ENCODE measurements at regions not wholly inside any gene's neighbourhood (a gene's known extent, or its start where the extent isn't known, plus 50 kb on each side); places are given as distances from the start of the nearest gene placed in this dataset.

GRCh38 chr5:159602434-159602833, 272.1 kb upstream of the IL12B start:
- no peaks in the 10 kb centered on the region for H3K4me1 ChIP-seq (ENCODE audit: low read length)
- H3K27ac ChIP-seq (ENCODE audit: low read length): no peak overlapping the region
- no peaks in the 10 kb centered on the region for H3F3A ChIP-seq (ENCODE audit: insufficient read depth, low read length)
- no peaks in the 10 kb centered on the region for H3K9me3 ChIP-seq (replicated peaks; ENCODE audit: insufficient read depth, low read length)
- no peak for DNase-seq
- TF ChIP-seq CTCF (IDR thresholded peaks at IDR 0.05; ENCODE audit: low read length) (no peak), EZH2 (optimal IDR thresholded peaks at IDR 0.05; ENCODE audit: low read depth, low read length) (no peak), EZH2phosphoT487 (IDR thresholded peaks at IDR 0.05; ENCODE audit: low read length) (no peak)
- no peaks in the 10 kb centered on the region for H3K79me2 ChIP-seq (ENCODE audit: low read length)
- H2AFZ ChIP-seq (ENCODE audit: low read length): no peak overlapping the region
- H3K36me3 ChIP-seq (replicated peaks; ENCODE audit: insufficient read depth, low read length): no peaks in the 10 kb centered on the region
- H3K4me3 ChIP-seq (ENCODE audit: low read length): no peak overlapping the region
- no peaks in the 10 kb centered on the region for H3K9me2 ChIP-seq (replicated peaks; ENCODE audit: insufficient read depth, low read length)
- no peaks in the 10 kb centered on the region for H4K20me1 ChIP-seq (ENCODE audit: insufficient read depth, low read length)
- H3K4me2 ChIP-seq (ENCODE audit: low read depth, low read length): no peak overlapping the region
- no peaks in the 10 kb centered on the region for H3K27me3 ChIP-seq (replicated peaks; ENCODE audit: insufficient read depth, low read length)
- H3K9ac ChIP-seq (ENCODE audit: low read length): no peak overlapping the region

- no peaks in the 10 kb centered on the region for H3K9me3 ChIP-seq (replicated peaks; ENCODE audit: insufficient read depth, low read length)
- TF ChIP-seq EZH2phosphoT487 (IDR thresholded peaks at IDR 0.05; ENCODE audit: low read length): no peak
- TF ChIP-seq EZH2 (optimal IDR thresholded peaks at IDR 0.05; ENCODE audit: low read depth, low read length): no peak
- no peak for TF ChIP-seq CTCF (IDR thresholded peaks at IDR 0.05; ENCODE audit: low read length)
These were observed 275.3 kb upstream of the IL12B start for GRCh38 chr5:159605585-159605984.

GRCh38 chr5:159609359-159609758, 279.1 kb upstream of the IL12B start:
- H3K27ac ChIP-seq (ENCODE audit: low read length): no peak overlapping the region
- no peaks in the 10 kb centered on the region for H3K4me1 ChIP-seq (ENCODE audit: low read length)
- TF ChIP-seq EZH2phosphoT487 (IDR thresholded peaks at IDR 0.05; ENCODE audit: low read length) (no peak), CTCF (IDR thresholded peaks at IDR 0.05; ENCODE audit: low read length) (no peak), EZH2 (optimal IDR thresholded peaks at IDR 0.05; ENCODE audit: low read depth, low read length) (no peak)
- H3K9ac ChIP-seq (ENCODE audit: low read length): no peak overlapping the region
- no peak overlapping the region for H2AFZ ChIP-seq (ENCODE audit: low read length)
- no peak for DNase-seq
- H4K20me1 ChIP-seq (ENCODE audit: insufficient read depth, low read length): no peaks in the 10 kb centered on the region
- no peaks in the 10 kb centered on the region for H3F3A ChIP-seq (ENCODE audit: insufficient read depth, low read length)
- H3K4me2 ChIP-seq (ENCODE audit: low read depth, low read length): no peak overlapping the region
- H3K9me3 ChIP-seq (replicated peaks; ENCODE audit: insufficient read depth, low read length): no peaks in the 10 kb centered on the region
- H3K36me3 ChIP-seq (replicated peaks; ENCODE audit: insufficient read depth, low read length): no peaks in the 10 kb centered on the region
- H3K27me3 ChIP-seq (replicated peaks; ENCODE audit: insufficient read depth, low read length): no peaks in the 10 kb centered on the region
- H3K79me2 ChIP-seq (ENCODE audit: low read length): no peaks in the 10 kb centered on the region
- no peak overlapping the region for H3K4me3 ChIP-seq (ENCODE audit: low read length)
- H3K9me2 ChIP-seq (replicated peaks; ENCODE audit: insufficient read depth, low read length): no peaks in the 10 kb centered on the region

More at GRCh38 chr5:159605585-159605984, 275.3 kb upstream of the IL12B start:
- Histone ChIP-seq H3F3A (ENCODE audit: insufficient read depth, low read length) (no peaks in the 10 kb centered on the region), H2AFZ (ENCODE audit: low read length) (no peak overlapping the region), H3K27ac (ENCODE audit: low read length) (no peak overlapping the region), H3K9ac (ENCODE audit: low read length) (no peak overlapping the region), H3K4me2 (ENCODE audit: low read depth, low read length) (no peak overlapping the region), H4K20me1 (ENCODE audit: insufficient read depth, low read length) (no peaks in the 10 kb centered on the region), H3K79me2 (ENCODE audit: low read length) (no peaks in the 10 kb centered on the region), H3K36me3 (replicated peaks; ENCODE audit: insufficient read depth, low read length) (no peaks in the 10 kb centered on the region), H3K9me2 (replicated peaks; ENCODE audit: insufficient read depth, low read length) (no peaks in the 10 kb centered on the region), H3K4me3 (ENCODE audit: low read length) (no peak overlapping the region), H3K27me3 (replicated peaks; ENCODE audit: insufficient read depth, low read length) (no peaks in the 10 kb centered on the region), H3K4me1 (ENCODE audit: low read length) (no peaks in the 10 kb centered on the region)
- no peak for DNase-seq
